Esophagus squamous epithelium (tissue), 5 donors: ENCODE measurements at regions not wholly inside any gene's neighbourhood (a gene's known extent, or its start where the extent isn't known, plus 50 kb on each side); places are given as distances from the start of the nearest gene placed in this dataset.

Experiments used
- DNase-seq: peaks from one replicate; lab custom pipeline; 2025; lab: John Stamatoyannopoulos, UW
- H3K27ac ChIP-seq, 4 donors: fragments of 200-600 bp; sonication (generic); one replicate each; pipeline ENCODE4 v1.5.1; 2016 to 2019; ENCODE audit warnings: mild to moderate bottlenecking in 1 of 4
- H3K27me3 ChIP-seq, 4 donors: fragments of 200-600 bp; sonication (generic); 1 replicate in 3 of 4; 2 replicates in 1 of 4; pipeline versions ENCODE4 v1.5.1 to v1.6.0; 2017 to 2021; ENCODE audit warnings: antibody characterized with exemption in 1 of 4
- H3K36me3 ChIP-seq, 3 donors: fragments of 200-600 bp; sonication (generic); one replicate each; pipeline ENCODE4 v1.5.1; 2016 to 2019
- H3K4me1 ChIP-seq, 3 donors: fragments of 200-600 bp; sonication (generic); one replicate each; pipeline ENCODE4 v1.5.1; 2017 to 2019
- H3K4me3 ChIP-seq, 4 donors: fragments of 200-600 bp; sonication (generic); 1 replicate in 3 of 4; 2 replicates in 1 of 4; pipeline ENCODE4 v1.5.1; 2016 to 2019; ENCODE audit warnings: mild to moderate bottlenecking in 2 of 4, moderate library complexity in 1 of 4
- H3K9me3 ChIP-seq, 3 donors: fragments of 200-600 bp; sonication (generic); one replicate each; pipeline ENCODE4 v1.5.1; 2016 to 2019
- CTCF ChIP-seq, 6 experiments: fragments of 450-650 bp in 4 of 6; fragments of 200-600 bp in 2 of 6; sonication (generic) in 2 of 6; IDR thresholded peaks; one replicate each; pipeline ENCODE4 v1.5.1; 2016 to 2019; ENCODE audit warnings: antibody characterized with exemption in 6 of 6, mild to moderate bottlenecking in 4 of 6, moderate library complexity in 4 of 6
- POLR2A ChIP-seq, 4 donors: fragments of 450-650 bp; IDR thresholded peaks; one replicate each; pipeline ENCODE4 v1.6.1; 2017; ENCODE audit warnings: antibody characterized with exemption in 4 of 4, mild to moderate bottlenecking in 4 of 4, moderate library complexity in 3 of 4
- WGBS, 2 donors: methylation state at CpG; one replicate each; pipeline ENCODE4 v1.1.5; 2018; 5-methylcytosine and 5-hydroxymethylcytosine counted together
- intact Hi-C: fragments of 100-400 bp; cut with DNase I; formaldehyde crosslinking; loops from one replicate; pipeline ENCODE4 v1.15.0; 2022
- donor health status: DM: yes; HTN: yes; CAD: no.

DNA sequence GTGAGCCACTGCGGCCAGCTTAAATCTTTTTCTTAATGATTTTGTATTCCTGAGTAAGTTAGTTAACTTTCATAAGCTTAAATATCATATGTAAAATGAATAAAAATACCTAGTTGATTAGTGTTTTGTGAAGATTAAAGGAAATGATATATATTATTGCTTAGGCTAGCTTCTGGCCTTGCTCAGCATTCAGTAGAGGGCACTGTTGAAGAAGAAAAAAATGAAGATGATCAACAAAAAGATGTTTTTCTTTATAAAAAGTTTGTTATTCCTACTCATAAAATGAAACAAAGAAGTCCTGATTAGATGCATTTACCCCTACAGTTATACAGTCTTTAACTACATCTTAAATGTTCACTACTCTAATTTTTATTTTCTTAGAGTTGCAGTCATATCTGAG is 797.7 kb downstream of the RAPGEF2 start:
- Histone ChIP-seq H3K27me3 (no peaks in the 10 kb centered on the region), H3K4me3 (no peak overlapping the region), H3K4me1 (no peaks in the 10 kb centered on the region), H3K36me3 (no peaks in the 10 kb centered on the region), H3K9me3 (no peaks in the 10 kb centered on the region), H3K27ac (no peak overlapping the region)
- TF ChIP-seq POLR2A (IDR thresholded peaks at IDR 0.05) = no peak
- TF ChIP-seq CTCF (IDR thresholded peaks at IDR 0.05) = no peak
- DNase-seq = no peak
- WGBS, 2 donors = 83 to 89% methylated on average over 1 of the region's 1 CpG
- intact Hi-C loops = no loop called here

DNA sequence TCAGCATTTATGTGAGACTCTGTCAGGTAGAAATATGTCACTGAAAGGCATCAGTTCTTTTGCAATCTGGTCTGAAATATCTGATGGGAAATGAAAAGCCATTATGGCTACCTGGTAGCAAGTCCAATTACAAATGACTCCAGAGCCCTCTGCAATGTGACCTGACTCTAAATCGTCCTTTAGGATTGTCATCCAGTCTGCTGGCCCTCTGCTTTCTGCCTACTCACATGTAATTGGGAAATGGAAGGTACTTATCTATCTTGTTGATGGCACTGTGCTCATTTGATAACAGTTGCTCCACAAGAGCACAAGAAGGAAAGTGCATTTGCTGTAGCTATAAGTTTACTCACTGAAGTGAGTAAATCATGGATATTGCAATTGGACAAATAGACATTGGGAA is 799.8 kb downstream of the RAPGEF2 start:
- Histone ChIP-seq H3K27ac (no peak overlapping the region), H3K36me3 (no peaks in the 10 kb centered on the region), H3K4me3 (no peak overlapping the region), H3K9me3 (no peaks in the 10 kb centered on the region), H3K4me1 (no peaks in the 10 kb centered on the region), H3K27me3 (no peaks in the 10 kb centered on the region)
- DNase-seq = no peak
- no peak for TF ChIP-seq CTCF (IDR thresholded peaks at IDR 0.05)
- TF ChIP-seq POLR2A (IDR thresholded peaks at IDR 0.05) = no peak
- WGBS, 2 donors = 0% methylated on average over 1 of the region's 1 CpG
- intact Hi-C loops = no loop called here

DNA sequence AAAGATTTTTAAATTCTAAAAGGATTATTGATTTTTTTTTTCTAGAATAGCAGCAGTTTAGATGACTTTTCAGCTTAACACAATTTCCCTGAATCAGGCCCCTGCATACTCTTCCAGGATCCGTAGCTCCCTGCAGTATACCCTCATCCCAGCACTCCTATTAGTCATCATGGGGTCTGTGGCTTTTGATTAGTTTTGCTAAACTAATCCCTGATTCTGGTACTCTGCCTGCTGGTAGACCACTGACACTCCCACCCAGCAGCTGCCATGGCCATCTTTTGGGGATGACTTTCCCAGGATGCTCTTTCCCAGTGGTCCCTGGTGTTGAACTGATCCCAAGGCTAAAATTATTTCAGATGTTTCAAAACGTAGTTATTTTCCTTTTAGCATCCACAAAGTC is 802.0 kb downstream of the RAPGEF2 start:
- WGBS, 2 donors = 39 to 46% methylated on average over 2 of the region's 2 CpGs
- Histone ChIP-seq H3K4me1 (no peaks in the 10 kb centered on the region), H3K4me3 (no peak overlapping the region), H3K27ac (no peak overlapping the region), H3K27me3 (no peaks in the 10 kb centered on the region), H3K9me3 (peaks cover 0 to 3% (median 0%) of the 10 kb centered on the region in 3 donors), H3K36me3 (no peaks in the 10 kb centered on the region)
- intact Hi-C loops = no loop called here
- DNase-seq = no peak
- no peak for TF ChIP-seq CTCF (IDR thresholded peaks at IDR 0.05)
- no peak for TF ChIP-seq POLR2A (IDR thresholded peaks at IDR 0.05)

GRCh38 chr4:159906051-159906450 is 803.2 kb downstream of the RAPGEF2 start:
- no peak for DNase-seq

DNA sequence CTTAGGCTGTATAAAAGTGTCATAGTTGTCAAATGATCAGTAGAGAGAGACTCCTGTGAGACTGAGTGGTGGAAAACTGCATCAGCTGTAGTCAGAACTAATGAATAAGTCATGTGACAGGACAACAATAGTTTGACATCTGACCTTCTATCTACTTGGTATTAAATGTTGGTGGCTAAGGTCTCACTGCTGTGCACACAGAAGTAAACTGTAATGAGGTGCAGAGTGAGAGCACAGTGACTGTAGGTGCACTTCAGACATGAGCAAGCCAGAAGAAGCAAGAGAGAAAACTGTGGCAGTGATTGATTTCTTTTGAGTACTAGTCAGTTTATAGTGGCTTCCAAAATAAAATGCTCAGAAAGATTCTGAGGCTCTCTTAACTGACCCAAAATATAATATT is 803.6 kb downstream of the RAPGEF2 start:
- Histone ChIP-seq H3K27ac (no peak overlapping the region), H3K27me3 (no peaks in the 10 kb centered on the region), H3K36me3 (no peaks in the 10 kb centered on the region), H3K4me1 (no peaks in the 10 kb centered on the region), H3K9me3 (peaks cover 0 to 3% (median 0%) of the 10 kb centered on the region in 3 donors), H3K4me3 (no peak overlapping the region)
- intact Hi-C loops = no loop called here
- no peak for DNase-seq
- TF ChIP-seq POLR2A (IDR thresholded peaks at IDR 0.05) (no peak), CTCF (IDR thresholded peaks at IDR 0.05) (no peak)

More at GRCh38 chr4:159906051-159906450, 803.2 kb downstream of the RAPGEF2 start:
- Histone ChIP-seq H3K4me3 (no peak overlapping the region), H3K27ac (no peak overlapping the region), H3K4me1 (no peaks in the 10 kb centered on the region), H3K36me3 (no peaks in the 10 kb centered on the region), H3K9me3 (peaks cover 0 to 3% (median 0%) of the 10 kb centered on the region in 3 donors), H3K27me3 (no peaks in the 10 kb centered on the region)
- TF ChIP-seq CTCF (IDR thresholded peaks at IDR 0.05) (no peak), POLR2A (IDR thresholded peaks at IDR 0.05) (no peak)
- intact Hi-C loops = no loop called here
